Vagina (tissue), 2 donors: ENCODE measurements at regions not wholly inside any gene's neighbourhood (a gene's known extent, or its start where the extent isn't known, plus 50 kb on each side); places are given as distances from the start of the nearest gene placed in this dataset.
"Not testable (repeated sequence)": the region's sequence is repeated elsewhere in the genome, so short reads cannot be mapped to it uniquely, and the experiment has no call there.

Source experiments
- DNase-seq, 2 donors: peaks; one replicate each; pipeline ENCODE4 v3.0.0-alpha.2; 2017; ENCODE audit errors: extremely low spot score in 2 of 2
- H3K27ac ChIP-seq: fragments of 200-600 bp; sonication (generic); one replicate; pipeline ENCODE4 v1.5.1; 2019
- H3K27me3 ChIP-seq: fragments of 200-600 bp; sonication (generic); one replicate; pipeline ENCODE4 v1.5.1; 2019
- H3K36me3 ChIP-seq, 2 donors: fragments of 200-600 bp; sonication (generic); one replicate each; pipeline ENCODE4 v1.5.1; 2017 to 2019
- H3K4me1 ChIP-seq: fragments of 200-600 bp; sonication (generic); one replicate; pipeline ENCODE4 v1.5.1; 2019
- H3K4me3 ChIP-seq, 2 donors: fragments of 200-600 bp; sonication (generic); 1 replicate in 1 of 2; 2 replicates in 1 of 2; pipeline ENCODE4 v1.5.1; 2016 to 2019
- H3K9me3 ChIP-seq: fragments of 200-600 bp; sonication (generic); one replicate; pipeline ENCODE4 v1.5.1; 2019
- CTCF ChIP-seq, 3 experiments: fragments of 450-650 bp in 2 of 3; fragments of 200-600 bp in 1 of 3; sonication (generic) in 1 of 3; IDR thresholded peaks; one replicate each; pipeline ENCODE4 v1.5.1; 2017 to 2019; ENCODE audit warnings: antibody characterized with exemption in 3 of 3, mild to moderate bottlenecking in 2 of 3, moderate library complexity in 2 of 3
- POLR2A ChIP-seq, 2 donors: fragments of 450-650 bp; IDR thresholded peaks; one replicate each; pipeline ENCODE4 v1.6.1; 2017; ENCODE audit warnings: antibody characterized with exemption in 2 of 2, mild to moderate bottlenecking in 2 of 2, moderate library complexity in 2 of 2
- POLR2AphosphoS5 ChIP-seq, 2 donors: sonication (generic); formaldehyde crosslinking; IDR thresholded peaks; one replicate each; pipeline ENCODE4 v1.9.0; 2017; ENCODE audit warnings: antibody characterized with exemption in 2 of 2, mild to moderate bottlenecking in 2 of 2, low read depth in 1 of 2; ENCODE audit not compliant: insufficient read depth in 1 of 2
- intact Hi-C: fragments of 100-400 bp; cut with DNase I; formaldehyde crosslinking; loops from one replicate; pipeline ENCODE4 v1.15.1; 2023

GRCh38 chr6:134636186-134636799 is 313.6 kb downstream of the ALDH8A1 start:
- TF ChIP-seq POLR2AphosphoS5 (IDR thresholded peaks at IDR 0.05; ENCODE audit: insufficient read depth in 1 of 2, low read depth in 1 of 2) (no peak), POLR2A (IDR thresholded peaks at IDR 0.05) (no peak), CTCF (IDR thresholded peaks at IDR 0.05) (no peak)
- H3K36me3 ChIP-seq = no peaks in the 10 kb centered on the region
- no peak for DNase-seq
- no peaks in the 10 kb centered on the region for H3K9me3 ChIP-seq
- intact Hi-C loops = loop anchor here (5.0 kb wide), 1 partner anchor 459 kb away; no protein-coding TSS in a partner anchor
- no peaks in the 10 kb centered on the region for H3K27me3 ChIP-seq
- no peak overlapping the region for H3K4me3 ChIP-seq
- H3K4me1 ChIP-seq = peaks cover 23% of the 10 kb centered on the region
- no peak overlapping the region for H3K27ac ChIP-seq

- intact Hi-C loops = loop anchor here (5.0 kb wide), 1 partner anchor 458 kb away; no protein-coding TSS in a partner anchor
- Histone ChIP-seq H3K4me3 (no peak overlapping the region), H3K36me3 (no peaks in the 10 kb centered on the region), H3K4me1 (peaks cover 12% of the 10 kb centered on the region), H3K27ac (no peak overlapping the region), H3K27me3 (no peaks in the 10 kb centered on the region), H3K9me3 (no peaks in the 10 kb centered on the region)
- no peak for DNase-seq
- no peak for TF ChIP-seq CTCF (IDR thresholded peaks at IDR 0.05)
- no peak for TF ChIP-seq POLR2AphosphoS5 (IDR thresholded peaks at IDR 0.05; ENCODE audit: insufficient read depth in 1 of 2, low read depth in 1 of 2)
- TF ChIP-seq POLR2A (IDR thresholded peaks at IDR 0.05) = no peak
Observed at GRCh38 chr6:134634966-134635365, 314.9 kb downstream of the ALDH8A1 start.

- H3K27me3 ChIP-seq = no peaks in the 10 kb centered on the region
- no peaks in the 10 kb centered on the region for H3K9me3 ChIP-seq
- H3K4me1 ChIP-seq = peaks cover 12% of the 10 kb centered on the region
- DNase-seq = no peak
- TF ChIP-seq CTCF (IDR thresholded peaks at IDR 0.05) (no peak), POLR2AphosphoS5 (IDR thresholded peaks at IDR 0.05; ENCODE audit: insufficient read depth in 1 of 2, low read depth in 1 of 2) (no peak), POLR2A (IDR thresholded peaks at IDR 0.05) (no peak)
- H3K36me3 ChIP-seq = no peaks in the 10 kb centered on the region
- intact Hi-C loops = no loop called here
- H3K27ac ChIP-seq = no peak overlapping the region
- H3K4me3 ChIP-seq = no peak overlapping the region
Observed at GRCh38 chr6:134634466-134634865, 315.4 kb downstream of the ALDH8A1 start.

- H3K4me1 ChIP-seq = peaks cover 12% of the 10 kb centered on the region
- H3K36me3 ChIP-seq, DNase-seq, intact Hi-C loops, H3K9me3 ChIP-seq, H3K27ac ChIP-seq, H3K27me3 ChIP-seq, H3K4me3 ChIP-seq: not testable (repeated sequence)
Observed at GRCh38 chr6:134632982-134633940, 315.3 kb upstream of the SGK1 start.

- intact Hi-C loops = no loop called here
- no peak for TF ChIP-seq CTCF (IDR thresholded peaks at IDR 0.05)
- no peak for TF ChIP-seq POLR2A (IDR thresholded peaks at IDR 0.05)
- TF ChIP-seq POLR2AphosphoS5 (IDR thresholded peaks at IDR 0.05; ENCODE audit: insufficient read depth in 1 of 2, low read depth in 1 of 2) = no peak
- no peak overlapping the region for H3K27ac ChIP-seq
Observed at GRCh38 chr6:134632024-134632423, 314.1 kb upstream of the SGK1 start.

More at GRCh38 chr6:134632024-134632423, 314.1 kb upstream of the SGK1 start:
- no peaks in the 10 kb centered on the region for H3K27me3 ChIP-seq
- no peaks in the 10 kb centered on the region for H3K9me3 ChIP-seq
- DNase-seq = no peak
- H3K36me3 ChIP-seq = no peaks in the 10 kb centered on the region
- peaks cover 12% of the 10 kb centered on the region for H3K4me1 ChIP-seq
- H3K4me3 ChIP-seq = no peak overlapping the region
